Upper lobe of right lung (tissue), 1 donor: ENCODE measurements at regions not wholly inside any gene's neighbourhood (a gene's known extent, or its start where the extent isn't known, plus 50 kb on each side); places are given as distances from the start of the nearest gene placed in this dataset.
A peak's percentile ranks its signal among the peaks of the same experiment; 100 is the strongest.

Experiments
- ATAC-seq: fragments of 200-7000 bp; cut with Tn5 transposase; one replicate; pipeline ENCODE4 v1.9.1; 2020; ENCODE audit warnings: mild to moderate bottlenecking, moderate library complexity
- DNase-seq: peaks from one replicate; pipeline ENCODE4 v3.0.0-alpha.2; 2020
- H3K27ac ChIP-seq: fragments of 200-600 bp; one replicate; pipeline ENCODE4 v1.8.0; 2022
- H3K27me3 ChIP-seq: fragments of 200-600 bp; one replicate; pipeline ENCODE4 v1.8.0; 2022; ENCODE audit warnings: mild to moderate bottlenecking
- H3K36me3 ChIP-seq: fragments of 200-600 bp; one replicate; pipeline ENCODE4 v1.8.0; 2022
- H3K4me1 ChIP-seq: fragments of 200-600 bp; one replicate; pipeline ENCODE4 v1.8.0; 2022
- H3K4me3 ChIP-seq: fragments of 200-600 bp; one replicate; pipeline ENCODE4 v1.8.0; 2022; ENCODE audit warnings: mild to moderate bottlenecking
- H3K9me3 ChIP-seq: fragments of 200-600 bp; one replicate; pipeline ENCODE4 v1.8.0; 2022
- intact Hi-C: fragments of 100-400 bp; cut with DNase I; formaldehyde crosslinking; loops from one replicate; pipeline ENCODE4 v1.11.0; 2022
- TF ChIP-seq, protein P1 (sequence below): fragments of 200-600 bp; IDR thresholded peaks from one replicate; pipeline ENCODE4 v1.8.0; 2022; ENCODE audit warnings: antibody characterized with exemption
- donor health status: DM: no; HTN: yes; CAD: no; lungs with severe emphysema.

DNA sequence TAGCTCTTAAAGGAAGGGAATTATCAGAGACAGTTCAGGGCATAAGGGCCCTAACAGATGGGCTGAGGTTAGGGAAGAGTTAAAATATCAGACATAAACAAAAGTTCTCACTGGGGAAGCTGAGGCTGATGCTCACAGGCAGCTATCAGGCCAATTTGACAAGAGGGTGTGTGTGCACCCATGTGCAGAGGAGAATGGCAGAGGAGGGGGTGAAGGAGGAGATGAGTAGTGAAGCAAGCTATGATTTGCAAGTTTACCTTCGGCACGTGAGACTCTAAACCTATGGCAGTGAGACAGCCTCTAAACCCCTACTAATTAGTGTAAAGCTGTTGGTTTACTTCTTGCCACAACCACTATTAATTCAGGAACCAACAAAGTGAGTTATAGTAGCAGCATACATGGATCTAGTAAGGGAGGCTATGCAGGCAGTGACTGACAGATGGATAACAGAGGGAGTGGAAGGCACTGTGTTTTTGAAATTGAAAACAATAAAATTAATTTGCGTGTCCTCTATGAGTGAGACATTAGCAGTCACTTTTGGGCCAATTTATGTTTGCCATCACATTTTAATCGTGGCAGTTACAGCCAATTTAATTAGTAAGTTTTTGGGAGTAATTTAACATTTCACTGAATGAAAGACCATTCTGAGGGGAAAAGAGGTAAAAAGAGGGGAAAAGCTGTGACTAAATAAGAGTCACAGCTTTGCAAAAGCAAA is 99.6 kb upstream of the HTR2A start:
- Histone ChIP-seq H3K36me3 (no peaks in the 10 kb centered on the region), H3K27me3 (no peaks in the 10 kb centered on the region), H3K4me3 (no peak overlapping the region), H3K4me1 (no peaks in the 10 kb centered on the region), H3K27ac (no peak overlapping the region), H3K9me3 (no peaks in the 10 kb centered on the region)
- DNase-seq (no peak), ATAC-seq (no peak)
- intact Hi-C loops, result no loop called here
- TF ChIP-seq, protein P1, sequence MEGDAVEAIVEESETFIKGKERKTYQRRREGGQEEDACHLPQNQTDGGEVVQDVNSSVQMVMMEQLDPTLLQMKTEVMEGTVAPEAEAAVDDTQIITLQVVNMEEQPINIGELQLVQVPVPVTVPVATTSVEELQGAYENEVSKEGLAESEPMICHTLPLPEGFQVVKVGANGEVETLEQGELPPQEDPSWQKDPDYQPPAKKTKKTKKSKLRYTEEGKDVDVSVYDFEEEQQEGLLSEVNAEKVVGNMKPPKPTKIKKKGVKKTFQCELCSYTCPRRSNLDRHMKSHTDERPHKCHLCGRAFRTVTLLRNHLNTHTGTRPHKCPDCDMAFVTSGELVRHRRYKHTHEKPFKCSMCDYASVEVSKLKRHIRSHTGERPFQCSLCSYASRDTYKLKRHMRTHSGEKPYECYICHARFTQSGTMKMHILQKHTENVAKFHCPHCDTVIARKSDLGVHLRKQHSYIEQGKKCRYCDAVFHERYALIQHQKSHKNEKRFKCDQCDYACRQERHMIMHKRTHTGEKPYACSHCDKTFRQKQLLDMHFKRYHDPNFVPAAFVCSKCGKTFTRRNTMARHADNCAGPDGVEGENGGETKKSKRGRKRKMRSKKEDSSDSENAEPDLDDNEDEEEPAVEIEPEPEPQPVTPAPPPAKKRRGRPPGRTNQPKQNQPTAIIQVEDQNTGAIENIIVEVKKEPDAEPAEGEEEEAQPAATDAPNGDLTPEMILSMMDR, result no peak

DNA sequence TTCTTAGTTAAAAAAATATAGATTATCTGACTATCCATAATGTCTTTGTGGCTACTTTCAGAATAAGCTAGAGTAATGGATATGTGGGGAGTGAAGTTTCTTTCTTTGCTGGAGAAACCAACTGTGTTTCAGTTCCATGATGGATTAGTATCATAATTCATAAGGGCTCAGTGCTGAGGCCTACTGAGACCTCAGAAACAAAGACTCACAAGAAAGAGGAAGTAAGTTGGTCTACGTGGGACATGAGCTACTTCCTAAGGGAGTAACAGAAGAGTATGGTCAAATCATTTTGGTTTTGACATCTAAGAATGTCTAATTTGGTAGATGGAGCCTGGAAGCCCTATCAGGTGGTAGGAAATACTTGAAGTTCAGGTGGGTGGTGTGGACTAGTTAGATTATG is 99.0 kb upstream of the HTR2A start:
- ATAC-seq (no peak), DNase-seq (no peak)
- Histone ChIP-seq H3K4me3 (no peak overlapping the region), H3K27ac (no peak overlapping the region), H3K27me3 (no peaks in the 10 kb centered on the region), H3K4me1 (no peaks in the 10 kb centered on the region), H3K36me3 (no peaks in the 10 kb centered on the region), H3K9me3 (no peaks in the 10 kb centered on the region)
- intact Hi-C loops, result no loop called here
- TF ChIP-seq, protein P1, result no peak

GRCh38 chr13:46994492-46994891 is 97.6 kb upstream of the HTR2A start:
- Histone ChIP-seq H3K27me3 (no peaks in the 10 kb centered on the region), H3K4me1 (no peaks in the 10 kb centered on the region), H3K4me3 (no peak overlapping the region), H3K9me3 (no peaks in the 10 kb centered on the region), H3K36me3 (no peaks in the 10 kb centered on the region), H3K27ac (no peak overlapping the region)
- TF ChIP-seq, protein P1, result no peak
- DNase-seq (no peak), ATAC-seq (no peak)
- intact Hi-C loops, result no loop called here

DNA sequence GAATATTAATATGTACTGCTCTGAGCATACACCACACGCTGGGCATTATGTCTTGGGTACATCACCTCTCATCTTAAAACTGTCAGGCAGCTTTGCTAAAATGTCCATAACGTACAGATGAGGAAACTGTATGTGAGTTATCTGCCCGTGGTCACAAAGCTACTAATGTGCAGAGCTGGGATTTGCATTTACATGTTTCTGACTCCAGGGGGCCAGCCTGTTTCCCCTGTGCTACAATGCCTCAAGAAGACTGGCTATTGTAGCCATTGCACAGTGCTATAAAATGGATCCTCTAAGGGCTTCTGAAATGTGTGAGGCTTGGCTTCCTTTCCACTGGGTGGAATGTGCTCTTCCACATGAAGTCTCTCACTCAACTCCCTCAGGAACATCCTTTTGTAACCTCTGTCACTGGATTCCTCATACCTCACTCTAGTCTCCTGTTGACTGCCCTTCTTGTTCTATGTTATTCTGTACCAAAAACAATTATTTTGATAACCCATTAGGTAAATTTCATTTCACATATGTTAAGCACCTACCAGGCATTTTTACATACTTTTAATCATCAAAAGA is 95.6 kb upstream of the HTR2A start:
- no peak overlapping the region for H3K4me3 ChIP-seq
- intact Hi-C loops, result no loop called here
- peak; percentile 35 for ATAC-seq
- no peaks in the 10 kb centered on the region for H3K4me1 ChIP-seq
- no peaks in the 10 kb centered on the region for H3K27me3 ChIP-seq
- TF ChIP-seq, protein P1, result peak; percentile 6
- no peaks in the 10 kb centered on the region for H3K36me3 ChIP-seq
- no peak for DNase-seq
- H3K27ac ChIP-seq, result no peak overlapping the region
- H3K9me3 ChIP-seq, result no peaks in the 10 kb centered on the region

DNA sequence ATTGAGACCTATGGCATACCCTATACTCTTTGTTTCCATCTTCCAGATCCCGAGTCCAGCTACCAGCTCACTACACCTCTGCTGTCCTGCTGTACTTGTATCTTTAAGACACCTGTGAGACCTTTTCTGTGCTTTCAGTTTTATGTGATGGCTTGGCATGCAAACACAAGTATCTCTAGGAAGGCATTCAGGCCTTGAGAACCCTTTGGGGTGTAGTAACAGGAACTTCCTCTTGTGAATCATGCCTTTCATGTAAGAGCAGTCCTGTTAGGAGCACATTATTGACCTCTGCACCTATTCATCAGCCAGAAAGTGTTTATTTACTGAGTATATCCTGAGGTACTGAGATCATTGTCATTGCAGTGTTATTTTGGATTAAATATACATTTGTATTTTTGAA is 87.0 kb upstream of the HTR2A start:
- Histone ChIP-seq H3K9me3 (no peaks in the 10 kb centered on the region), H3K27ac (no peak overlapping the region), H3K36me3 (no peaks in the 10 kb centered on the region), H3K4me3 (no peak overlapping the region), H3K27me3 (no peaks in the 10 kb centered on the region), H3K4me1 (no peaks in the 10 kb centered on the region)
- ATAC-seq (peak; percentile 47), DNase-seq (no peak)
- intact Hi-C loops, result no loop called here
- TF ChIP-seq, protein P1, result no peak
